CD14-positive monocyte (primary cell): ENCODE measurements at regions not wholly inside any gene's neighbourhood (a gene's known extent, or its start where the extent isn't known, plus 50 kb on each side); places are given as distances from the start of the nearest gene placed in this dataset.
A peak's percentile ranks its signal among the peaks of the same experiment; 100 is the strongest.

Source experiments
- DNase-seq, 3 donors: peaks; one replicate each; pipeline ENCODE4 v3.0.0-alpha.2; 2011 to 2022
- H2AFZ ChIP-seq: 2 replicates; pipeline ENCODE4 v1.6.0; 2012; ENCODE audit warnings: mild to moderate bottlenecking, low read depth, low read length, inconsistent platforms; ENCODE audit not compliant: insufficient read depth, poor library complexity, severe bottlenecking
- H3K27ac ChIP-seq, 2 donors: 1 replicate in 1 of 2; 2 replicates in 1 of 2; pipeline ENCODE4 v1.5.1; 2012 to 2013; ENCODE audit warnings: low read length in 2 of 2, control low read depth in 1 of 2, inconsistent platforms in 1 of 2, low read depth in 1 of 2, mild to moderate bottlenecking in 1 of 2
- H3K27me3 ChIP-seq, 2 donors: one replicate each; pipeline versions ENCODE4 v1.6.0 to v1.6.1; 2011 to 2013; ENCODE audit warnings: low read length in 2 of 2; ENCODE audit not compliant: control insufficient read depth in 2 of 2, insufficient read depth in 2 of 2
- H3K36me3 ChIP-seq, 2 donors: replicated peaks in 1 of 2; 1 replicate in 1 of 2; 2 replicates in 1 of 2; pipeline versions ENCODE4 v1.5.1 to v1.6.1; 2012 to 2013; ENCODE audit warnings: low read length in 2 of 2, control low read depth in 1 of 2, inconsistent platforms in 1 of 2, mild to moderate bottlenecking in 1 of 2; ENCODE audit not compliant: insufficient read depth in 2 of 2, control insufficient read depth in 1 of 2
- H3K4me1 ChIP-seq, 2 donors: 1 replicate in 1 of 2; 2 replicates in 1 of 2; pipeline versions ENCODE4 v1.5.1 to v1.6.1; 2012 to 2013; ENCODE audit warnings: low read length in 2 of 2, control low read depth in 1 of 2, inconsistent platforms in 1 of 2, mild to moderate bottlenecking in 1 of 2, moderate library complexity in 1 of 2; ENCODE audit not compliant: insufficient read depth in 2 of 2, control insufficient read depth in 1 of 2
- H3K4me2 ChIP-seq: replicated peaks from 2 replicates; pipeline ENCODE3; 2012; ENCODE audit warnings: low read length, moderate library complexity, mild to moderate bottlenecking; ENCODE audit not compliant: poor library complexity, severe bottlenecking; ENCODE audit errors: extremely low read depth
- H3K4me3 ChIP-seq, 3 experiments: fragments of 200-600 bp in 1 of 3; sonication (generic) in 1 of 3; replicated peaks in 1 of 3; 1 replicate in 2 of 3; 2 replicates in 1 of 3; pipeline ENCODE4 v1.5.1; 2011 to 2013; ENCODE audit warnings: low read length in 3 of 3, mild to moderate bottlenecking in 3 of 3, control low read depth in 2 of 3, low read depth in 2 of 3, inconsistent platforms in 1 of 3, moderate library complexity in 1 of 3
- H3K79me2 ChIP-seq: 2 replicates; pipeline ENCODE4 v1.6.0; 2012; ENCODE audit warnings: mild to moderate bottlenecking, control low read depth, inconsistent platforms, low read length, moderate library complexity; ENCODE audit not compliant: insufficient read depth
- H3K9ac ChIP-seq: 2 replicates; pipeline ENCODE4 v1.6.0; 2017; ENCODE audit warnings: low read length, mild to moderate bottlenecking; ENCODE audit not compliant: insufficient read depth, poor library complexity, severe bottlenecking
- H3K9me3 ChIP-seq, 2 donors: replicated peaks in 1 of 2; 1 replicate in 1 of 2; 2 replicates in 1 of 2; pipeline versions ENCODE4 v1.5.1 to v1.6.1; 2012 to 2013; ENCODE audit warnings: low read length in 2 of 2, control low read depth in 1 of 2; ENCODE audit not compliant: control insufficient read depth in 1 of 2, insufficient read depth in 1 of 2
- H4K20me1 ChIP-seq: 2 replicates; pipeline ENCODE4 v1.6.0; 2012; ENCODE audit warnings: mild to moderate bottlenecking, low read length, control low read depth, moderate library complexity; ENCODE audit not compliant: insufficient read depth
- H3K27ac Mint-ChIP-seq, 7 donors: one replicate each; pipeline ENCODE4 v1.8.0; 2020; ENCODE audit warnings: mild to moderate bottlenecking in 7 of 7, mixed read lengths in 7 of 7, moderate library complexity in 6 of 7, inconsistent platforms in 2 of 7
- H3K27me3 Mint-ChIP-seq, 3 donors: one replicate each; pipeline ENCODE4 v1.8.0; 2021 to 2022; ENCODE audit warnings: low read depth in 3 of 3, mild to moderate bottlenecking in 3 of 3, mixed read lengths in 3 of 3, moderate library complexity in 3 of 3, inconsistent platforms in 1 of 3
- H3K36me3 Mint-ChIP-seq, 2 donors: one replicate each; pipeline ENCODE4 v1.8.0; 2020; ENCODE audit warnings: mixed read lengths in 2 of 2, inconsistent platforms in 1 of 2, mild to moderate bottlenecking in 1 of 2
- H3K4me1 Mint-ChIP-seq: one replicate; pipeline ENCODE4 v1.8.0; 2020; ENCODE audit warnings: mild to moderate bottlenecking, mixed read lengths
- H3K4me3 Mint-ChIP-seq, 2 donors: one replicate each; pipeline ENCODE4 v1.8.0; 2020; ENCODE audit warnings: mild to moderate bottlenecking in 2 of 2, mixed read lengths in 2 of 2, moderate library complexity in 1 of 2
- H3K9me3 Mint-ChIP-seq, 7 donors: one replicate each; pipeline ENCODE4 v1.8.0; 2020 to 2022; ENCODE audit warnings: mixed read lengths in 7 of 7, mild to moderate bottlenecking in 6 of 7, moderate library complexity in 6 of 7, inconsistent platforms in 2 of 7
- CTCF ChIP-seq: fragments of 200-600 bp; IDR thresholded peaks from one replicate; pipeline ENCODE4 v1.8.0; 2022; ENCODE audit warnings: antibody characterized with exemption, mild to moderate bottlenecking
- WGBS: methylation state at CpG from one replicate; pipeline ENCODE4 v1.1.5; 2013; ENCODE audit warnings: missing lambda C conversion rate; ENCODE audit not compliant: insufficient coverage; 5-methylcytosine and 5-hydroxymethylcytosine counted together
- intact Hi-C, 2 donors: fragments of 100-400 bp; cut with micrococcal nuclease; formaldehyde crosslinking; loops; one replicate each; pipeline versions ENCODE4 v1.15.0 to v1.15.1; 2023

- Histone ChIP-seq H3K4me3 (no peak overlapping the region), H2AFZ (no peak overlapping the region), H3K9me3 (no peaks in the 10 kb centered on the region), H3K27ac (no peak overlapping the region), H3K36me3 (no peaks in the 10 kb centered on the region), H3K4me1 (no peaks in the 10 kb centered on the region), H3K27me3 (no peaks in the 10 kb centered on the region), H3K79me2 (no peaks in the 10 kb centered on the region), H4K20me1 (no peaks in the 10 kb centered on the region), H3K9ac (no peak overlapping the region), H3K4me2 (no peak overlapping the region)
- Mint-ChIP-seq H3K9me3 (peaks cover 0 to 3% (median 0%) of the 10 kb centered on the region in 7 donors), H3K4me1 (no peaks in the 10 kb centered on the region), H3K27me3 (no peaks in the 10 kb centered on the region), H3K27ac (no peak overlapping the region), H3K36me3 (no peaks in the 10 kb centered on the region), H3K4me3 (no peak overlapping the region)
- no peak for DNase-seq
- intact Hi-C loops: no loop called here
- TF ChIP-seq CTCF: no peak
- no CpG with 5 or more reads among the region's 1 CpG for WGBS
Measured at GRCh38 chr2:155294358-155294757, 595.9 kb downstream of the KCNJ3 start.

- intact Hi-C loops: no loop called here
- no peak overlapping the region for H3K4me3 Mint-ChIP-seq
- TF ChIP-seq CTCF: no peak
- Histone ChIP-seq H3K79me2 (no peaks in the 10 kb centered on the region), H3K9me3 (peaks cover 0 to 6% of the 10 kb centered on the region in 2 donors), H3K9ac (no peak overlapping the region), H4K20me1 (no peaks in the 10 kb centered on the region), H2AFZ (no peak overlapping the region), H3K27me3 (no peaks in the 10 kb centered on the region), H3K36me3 (no peaks in the 10 kb centered on the region), H3K27ac (no peak overlapping the region), H3K4me1 (no peaks in the 10 kb centered on the region), H3K4me3 (no peak overlapping the region), H3K4me2 (no peak overlapping the region)
- peaks cover 0 to 16% (median 3%) of the 10 kb centered on the region in 7 donors for H3K9me3 Mint-ChIP-seq
- H3K4me1 Mint-ChIP-seq: no peaks in the 10 kb centered on the region
- no peak for DNase-seq
- H3K36me3 Mint-ChIP-seq: no peaks in the 10 kb centered on the region
- peak overlapping the region in 1 of 7 donors; percentile 41 for H3K27ac Mint-ChIP-seq
- WGBS: 93% methylated on average over 7 of the region's 7 CpGs
- H3K27me3 Mint-ChIP-seq: peaks cover 0 to 2% (median 0%) of the 10 kb centered on the region in 3 donors
Measured at GRCh38 chr2:155281907-155282306, 583.4 kb downstream of the KCNJ3 start.
